HEK293T (cell line): ENCODE measurements at regions not wholly inside any gene's neighbourhood (a gene's known extent, or its start where the extent isn't known, plus 50 kb on each side); places are given as distances from the start of the nearest gene placed in this dataset.

Experiments
- CTCF ChIA-PET: fragments of 350-600 bp; formaldehyde crosslinking; extraction: SDS; loops from one replicate; lab custom pipeline; 2021; ENCODE audit warnings: antibody characterized with exemption, inconsistent platforms; lab: Yijun Ruan, JAX
- POLR2A ChIA-PET: fragments of 350-600 bp; formaldehyde crosslinking; extraction: SDS; loops from one replicate; lab custom pipeline; 2020; ENCODE audit warnings: antibody characterized with exemption, inconsistent platforms; lab: Yijun Ruan, JAX
- DNase-seq: peaks from one replicate; pipeline ENCODE4 v3.0.0; 2012; ENCODE audit warnings: mixed read lengths; ENCODE audit errors: extremely low spot score
- ARNT ChIP-seq: fragments of 450-650 bp; IDR thresholded peaks from 2 replicates; pipeline ENCODE4 v1.6.1; 2017; ENCODE audit warnings: mild to moderate bottlenecking
- BHLHE40 ChIP-seq: fragments of 450-650 bp; IDR thresholded peaks from 2 replicates; pipeline ENCODE4 v1.6.1; 2016; ENCODE audit warnings: mild to moderate bottlenecking, moderate library complexity, borderline replicate concordance
- CTBP1 ChIP-seq: fragments of 450-650 bp; IDR thresholded peaks from 2 replicates; pipeline ENCODE4 v1.6.1; 2016; ENCODE audit warnings: borderline replicate concordance
- ELF4 ChIP-seq: fragments of 450-650 bp; IDR thresholded peaks from 2 replicates; pipeline ENCODE4 v1.6.1; 2017; ENCODE audit warnings: antibody characterized with exemption
- FOXA1 ChIP-seq: fragments of 450-650 bp; IDR thresholded peaks from 2 replicates; pipeline ENCODE4 v1.6.1; 2016; ENCODE audit warnings: mild to moderate bottlenecking
- FOXK2 ChIP-seq: fragments of 450-650 bp; IDR thresholded peaks from 2 replicates; pipeline ENCODE4 v1.6.1; 2016; ENCODE audit warnings: mild to moderate bottlenecking
- FOXM1 ChIP-seq: fragments of 450-650 bp; IDR thresholded peaks from 2 replicates; pipeline ENCODE4 v1.6.1; 2017; ENCODE audit warnings: mild to moderate bottlenecking, borderline replicate concordance
- HDGF ChIP-seq: fragments of 450-650 bp; IDR thresholded peaks from 2 replicates; pipeline ENCODE4 v1.6.1; 2017; ENCODE audit warnings: antibody characterized with exemption, borderline replicate concordance
- L3MBTL2 ChIP-seq: fragments of 450-650 bp; conservative IDR thresholded peaks from 2 replicates; pipeline ENCODE4 v1.6.1; 2016; ENCODE audit warnings: mild to moderate bottlenecking
- LEF1 ChIP-seq: fragments of 450-650 bp; IDR thresholded peaks from 2 replicates; pipeline ENCODE4 v1.6.1; 2017; ENCODE audit warnings: mild to moderate bottlenecking, borderline replicate concordance
- NFRKB ChIP-seq: fragments of 450-650 bp; IDR thresholded peaks from 2 replicates; pipeline ENCODE4 v1.6.1; 2016; ENCODE audit warnings: mild to moderate bottlenecking, moderate library complexity
- PKNOX1 ChIP-seq: fragments of 450-650 bp; IDR thresholded peaks from 2 replicates; pipeline ENCODE4 v1.6.1; 2016
- SP1 ChIP-seq: fragments of 450-650 bp; IDR thresholded peaks from 2 replicates; pipeline ENCODE4 v1.6.1; 2017
- SUZ12 ChIP-seq: fragments of 450-650 bp; IDR thresholded peaks from 2 replicates; pipeline ENCODE4 v1.6.1; 2016; ENCODE audit warnings: mild to moderate bottlenecking
- TARDBP ChIP-seq: fragments of 450-650 bp; IDR thresholded peaks from 2 replicates; pipeline ENCODE4 v1.6.1; 2016
- ZNF384 ChIP-seq: fragments of 450-650 bp; IDR thresholded peaks from 2 replicates; pipeline ENCODE4 v1.6.1; 2016

DNA sequence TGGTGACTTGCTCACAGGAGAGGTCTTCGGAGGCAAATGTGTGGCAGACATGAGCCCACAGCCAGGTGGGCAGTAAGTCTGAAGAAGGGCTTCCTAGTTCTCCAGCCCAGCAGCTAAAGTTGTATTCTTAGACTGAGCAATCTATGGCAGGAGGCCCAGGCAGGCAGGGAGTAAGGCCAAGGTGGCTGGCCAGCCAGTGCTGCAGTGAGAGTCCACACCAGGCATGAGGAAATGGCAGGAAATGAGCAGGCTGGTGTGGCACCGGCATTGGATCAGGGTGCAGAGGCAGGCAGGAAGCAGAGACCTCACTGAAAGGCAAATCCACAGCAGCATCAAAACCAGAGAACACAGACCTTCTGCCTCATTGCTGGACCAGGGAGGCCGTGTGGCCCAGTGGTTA is 84.6 kb upstream of the PDE1C start:
- no peak for TF ChIP-seq PKNOX1
- TF ChIP-seq HDGF = no peak
- TF ChIP-seq L3MBTL2 = no peak
- ChIA-PET CTCF (interaction anchor here (1.7 kb wide), 1 partner anchor 50 kb away, joined by 3 read pairs; no protein-coding TSS in a partner anchor), POLR2A (no interaction called here)
- DNase-seq = no peak

- ChIA-PET POLR2A (no interaction called here), CTCF (interaction anchor here (1.7 kb wide), 1 partner anchor 51 kb away, joined by 3 read pairs; no protein-coding TSS in a partner anchor)
- no peak for DNase-seq
- TF ChIP-seq TARDBP (no peak), PKNOX1 (no peak), FOXA1 (no peak), ZNF384 (no peak), BHLHE40 (no peak), ARNT (no peak)
Observed at GRCh38 chr7:32153006-32153405, 82.8 kb upstream of the PDE1C start.

- ChIA-PET CTCF (no interaction called here), POLR2A (no interaction called here)
- DNase-seq = no peak
- TF ChIP-seq SP1 (no peak), FOXK2 (no peak), L3MBTL2 (no peak), ZNF384 (no peak), FOXM1 (no peak)
Observed at GRCh38 chr7:32152576-32152975, 82.4 kb upstream of the PDE1C start.

DNA sequence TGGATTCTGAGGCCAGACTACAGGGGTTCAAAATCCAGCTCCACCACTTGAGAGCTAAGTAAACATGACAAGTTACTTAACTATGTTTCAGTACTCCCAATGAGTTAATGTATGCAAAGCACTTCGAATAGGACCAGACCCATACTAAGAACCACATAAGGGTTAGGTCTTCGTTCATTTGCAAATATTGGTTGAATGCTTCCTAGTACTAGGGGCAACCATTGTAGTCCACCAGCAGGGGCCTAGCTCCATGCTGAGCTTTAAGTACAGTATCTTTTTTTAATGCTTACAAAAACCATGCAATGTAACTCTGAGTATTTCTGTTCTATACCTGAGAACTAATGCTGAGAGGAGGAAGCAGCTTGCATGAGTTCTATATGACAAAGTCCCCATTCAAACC is 80.4 kb upstream of the PDE1C start:
- no peak for DNase-seq
- ChIA-PET CTCF (no interaction called here), POLR2A (no interaction called here)
- TF ChIP-seq NFRKB (no peak), PKNOX1 (no peak), FOXK2 (no peak), FOXM1 (no peak), ARNT (no peak), ZNF384 (no peak), FOXA1 (no peak), LEF1 (no peak), BHLHE40 (no peak), L3MBTL2 (no peak), TARDBP (no peak), SUZ12 (no peak), CTBP1 (no peak), SP1 (no peak), HDGF (no peak), ELF4 (no peak)

DNA sequence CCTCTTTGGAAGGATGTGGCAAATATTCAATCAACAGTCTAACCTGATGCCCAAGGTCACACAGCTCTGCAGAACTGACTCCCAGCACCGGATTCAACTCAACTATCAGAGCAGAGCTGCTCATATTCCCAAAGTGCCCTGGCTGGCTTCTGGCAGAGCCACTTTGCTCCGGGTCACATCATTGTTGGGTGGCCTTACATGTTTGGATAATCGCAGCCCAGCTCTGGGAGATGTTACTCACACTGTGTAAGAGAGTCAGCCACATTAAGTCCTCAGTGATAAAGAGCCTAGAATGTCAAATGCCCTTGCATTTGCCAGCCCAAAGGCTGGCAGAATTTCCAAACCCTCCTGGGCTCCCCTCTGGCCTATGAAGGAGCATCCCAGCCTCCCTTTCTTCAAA is 79.8 kb upstream of the PDE1C start:
- POLR2A ChIA-PET = no interaction called here
- no peak for DNase-seq
- TF ChIP-seq ARNT = no peak
- TF ChIP-seq HDGF = no peak
- no peak for TF ChIP-seq FOXA1
- no peak for TF ChIP-seq PKNOX1
- TF ChIP-seq TARDBP = no peak
- TF ChIP-seq SP1 = no peak
- no peak for TF ChIP-seq SUZ12
- TF ChIP-seq L3MBTL2 = no peak
- no peak for TF ChIP-seq FOXK2
- no peak for TF ChIP-seq CTBP1
- TF ChIP-seq NFRKB = no peak
- TF ChIP-seq ZNF384 = no peak
- TF ChIP-seq ELF4 = no peak
- no peak for TF ChIP-seq BHLHE40
- no peak for TF ChIP-seq LEF1
- no peak for TF ChIP-seq FOXM1
- CTCF ChIA-PET = no interaction called here

- TF ChIP-seq FOXM1 (no peak), FOXK2 (no peak), NFRKB (no peak), BHLHE40 (no peak), SUZ12 (no peak), ZNF384 (no peak), LEF1 (no peak), L3MBTL2 (no peak), HDGF (no peak), SP1 (no peak), PKNOX1 (no peak), FOXA1 (no peak), CTBP1 (no peak), ARNT (no peak), ELF4 (no peak), TARDBP (no peak)
- CTCF ChIA-PET = no interaction called here
- POLR2A ChIA-PET = no interaction called here
- no peak for DNase-seq
Observed at GRCh38 chr7:32147546-32148268, 77.5 kb upstream of the PDE1C start.
